Liver (tissue), 8 donors: ENCODE measurements at regions not wholly inside any gene's neighbourhood (a gene's known extent, or its start where the extent isn't known, plus 50 kb on each side); places are given as distances from the start of the nearest gene placed in this dataset.

ENCODE experiments used
- DNase-seq: peaks from one replicate; pipeline ENCODE4 v3.0.0-alpha.2; 2017; ENCODE audit warnings: low spot score
- H3K27ac ChIP-seq, 2 donors: one replicate each; pipeline ENCODE4 v1.7.0; 2013; ENCODE audit warnings: inconsistent platforms in 2 of 2, low read length in 2 of 2, control low read depth in 1 of 2, low read depth in 1 of 2, mild to moderate bottlenecking in 1 of 2
- H3K27me3 ChIP-seq, 4 donors: one replicate each; pipeline versions ENCODE4 v1.6.1 to v1.7.0; 2013; ENCODE audit warnings: low read length in 3 of 4, inconsistent platforms in 1 of 4, mild to moderate bottlenecking in 1 of 4, moderate library complexity in 1 of 4; ENCODE audit not compliant: control insufficient read depth in 4 of 4, insufficient read depth in 4 of 4
- H3K36me3 ChIP-seq, 4 donors: one replicate each; pipeline versions ENCODE4 v1.6.1 to v1.7.0; 2013; ENCODE audit warnings: low read length in 3 of 4, mild to moderate bottlenecking in 3 of 4, low read depth in 1 of 4, moderate library complexity in 1 of 4; ENCODE audit not compliant: control insufficient read depth in 4 of 4, insufficient read depth in 3 of 4
- H3K4me1 ChIP-seq, 4 donors: one replicate each; pipeline versions ENCODE4 v1.6.1 to v1.7.0; 2013; ENCODE audit warnings: low read length in 3 of 4, mild to moderate bottlenecking in 3 of 4, moderate library complexity in 1 of 4; ENCODE audit not compliant: control insufficient read depth in 4 of 4, insufficient read depth in 4 of 4
- H3K4me3 ChIP-seq, 3 donors: one replicate each; pipeline versions ENCODE4 v1.6.1 to v1.7.0; 2013; ENCODE audit warnings: low read length in 3 of 3, control low read depth in 1 of 3, low read depth in 1 of 3, mild to moderate bottlenecking in 1 of 3
- H3K9ac ChIP-seq, 2 donors: one replicate each; pipeline ENCODE4 v1.7.0; 2013; ENCODE audit warnings: low read length in 2 of 2, mild to moderate bottlenecking in 2 of 2, moderate library complexity in 2 of 2, control low read depth in 1 of 2, low read depth in 1 of 2
- H3K9me3 ChIP-seq, 4 donors: one replicate each; pipeline versions ENCODE4 v1.6.1 to v1.7.0; 2013; ENCODE audit warnings: low read length in 3 of 4; ENCODE audit not compliant: control insufficient read depth in 4 of 4
- ATF3 ChIP-seq: IDR thresholded peaks from 2 replicates; pipeline ENCODE4 v1.6.1; 2016; ENCODE audit warnings: antibody characterized with exemption
- CTCF ChIP-seq: fragments of 150-350 bp; IDR thresholded peaks from 2 replicates; pipeline ENCODE4 v1.5.1; 2017; ENCODE audit warnings: improper control_type of control experiment, low read depth, low read length; ENCODE audit not compliant: missing input control
- EGR1 ChIP-seq, 2 donors: IDR thresholded peaks; 2 replicates each; pipeline ENCODE4 v1.6.1; 2016 to 2018; ENCODE audit warnings: antibody characterized with exemption in 2 of 2, low read depth in 2 of 2
- FOXA1 ChIP-seq: IDR thresholded peaks from 2 replicates; pipeline ENCODE4 v1.6.1; 2016; ENCODE audit warnings: antibody characterized with exemption
- FOXA2 ChIP-seq: IDR thresholded peaks from 2 replicates; pipeline ENCODE4 v1.6.1; 2016; ENCODE audit warnings: antibody characterized with exemption
- GABPA ChIP-seq, 2 donors: IDR thresholded peaks in 1 of 2; conservative IDR thresholded peaks in 1 of 2; 2 replicates each; pipeline ENCODE4 v1.6.1; 2016; ENCODE audit warnings: antibody characterized with exemption in 2 of 2, mild to moderate bottlenecking in 1 of 2, moderate library complexity in 1 of 2
- HNF4A ChIP-seq, 2 donors: conservative IDR thresholded peaks; 2 replicates each; pipeline ENCODE4 v1.6.1; 2016; ENCODE audit warnings: antibody characterized with exemption in 2 of 2, mild to moderate bottlenecking in 2 of 2
- HNF4G ChIP-seq: IDR thresholded peaks from 2 replicates; pipeline ENCODE4 v1.6.1; 2016; ENCODE audit warnings: antibody characterized with exemption
- JUND ChIP-seq, 2 donors: IDR thresholded peaks; 2 replicates each; pipeline ENCODE4 v1.6.1; 2016; ENCODE audit warnings: antibody characterized with exemption in 2 of 2
- MAX ChIP-seq: IDR thresholded peaks from 2 replicates; pipeline ENCODE4 v1.6.1; 2016; ENCODE audit warnings: antibody characterized with exemption
- NR2F2 ChIP-seq: IDR thresholded peaks from 2 replicates; pipeline ENCODE4 v1.6.1; 2016; ENCODE audit warnings: antibody characterized with exemption
- RAD21 ChIP-seq, 2 donors: IDR thresholded peaks; 2 replicates each; pipeline ENCODE4 v1.6.1; 2016; ENCODE audit warnings: antibody characterized with exemption in 2 of 2, mild to moderate bottlenecking in 2 of 2
- REST ChIP-seq: IDR thresholded peaks from 2 replicates; pipeline ENCODE4 v1.6.1; 2016; ENCODE audit warnings: antibody characterized with exemption, mild to moderate bottlenecking
- RXRA ChIP-seq, 2 donors: IDR thresholded peaks; 2 replicates each; pipeline ENCODE4 v1.6.1; 2017 to 2018; ENCODE audit warnings: antibody characterized with exemption in 2 of 2, mild to moderate bottlenecking in 1 of 2
- SP1 ChIP-seq: IDR thresholded peaks from 2 replicates; pipeline ENCODE4 v1.6.1; 2018; ENCODE audit warnings: antibody characterized with exemption, mild to moderate bottlenecking
- TAF1 ChIP-seq: conservative IDR thresholded peaks from 2 replicates; pipeline ENCODE4 v1.6.1; 2016; ENCODE audit warnings: antibody characterized with exemption, mild to moderate bottlenecking
- YY1 ChIP-seq: IDR thresholded peaks from 2 replicates; pipeline ENCODE4 v1.6.1; 2016; ENCODE audit warnings: antibody characterized with exemption, mild to moderate bottlenecking
- ZBTB33 ChIP-seq: IDR thresholded peaks from 2 replicates; pipeline ENCODE4 v1.6.1; 2016; ENCODE audit warnings: antibody characterized with exemption
- WGBS: extraction: QIAGEN DNeasy Blood & Tissue Kit; methylation state at CpG from one replicate; pipeline ENCODE4 v1.1.7; 2013; 5-methylcytosine and 5-hydroxymethylcytosine counted together
- donor health status: healthy.
- donor health status: healthy.
- donor health status: healthy.
- donor health status: healthy.
- donor health status: healthy.

GRCh38 chr5:28082610-28083009, 1044.2 kb upstream of the CDH9 start:
- TF ChIP-seq NR2F2 = no peak
- no peak for TF ChIP-seq SP1
- TF ChIP-seq HNF4G = no peak
- TF ChIP-seq ATF3 = no peak
- TF ChIP-seq YY1 = no peak
- TF ChIP-seq RAD21 (IDR thresholded peaks at IDR 0.05) = no peak
- TF ChIP-seq TAF1 = no peak
- TF ChIP-seq JUND (IDR thresholded peaks at IDR 0.05) = no peak
- no peak for TF ChIP-seq EGR1 (IDR thresholded peaks at IDR 0.05; ENCODE audit: low read depth in 2 of 2)
- no peak for TF ChIP-seq FOXA1
- no peak for TF ChIP-seq REST
- no peak for TF ChIP-seq CTCF
- Histone ChIP-seq H3K4me1 (no peaks in the 10 kb centered on the region), H3K9me3 (no peaks in the 10 kb centered on the region), H3K27me3 (no peaks in the 10 kb centered on the region), H3K9ac (no peak overlapping the region), H3K4me3 (no peak overlapping the region), H3K36me3 (no peaks in the 10 kb centered on the region), H3K27ac (no peak overlapping the region)
- 81% methylated on average over 3 of the region's 3 CpGs for WGBS
- DNase-seq = no peak

- H3K27ac ChIP-seq = no peak overlapping the region
- H3K9me3 ChIP-seq = no peaks in the 10 kb centered on the region
- TF ChIP-seq RAD21 (IDR thresholded peaks at IDR 0.05) (no peak), RXRA (IDR thresholded peaks at IDR 0.05) (no peak), ATF3 (no peak), JUND (IDR thresholded peaks at IDR 0.05) (no peak), FOXA2 (no peak), REST (no peak), SP1 (no peak), FOXA1 (no peak), TAF1 (no peak), MAX (no peak), ZBTB33 (no peak), EGR1 (IDR thresholded peaks at IDR 0.05; ENCODE audit: low read depth in 2 of 2) (no peak), NR2F2 (no peak), YY1 (no peak), GABPA (IDR thresholded peaks at IDR 0.05 in 1 of 2, conservative IDR thresholded peaks at IDR 0.05 in 1 of 2) (no peak), HNF4A (conservative IDR thresholded peaks at IDR 0.05) (no peak)
- no peak overlapping the region for H3K9ac ChIP-seq
- DNase-seq = no peak
- H3K4me3 ChIP-seq = no peak overlapping the region
- H3K27me3 ChIP-seq = no peaks in the 10 kb centered on the region
- no peaks in the 10 kb centered on the region for H3K4me1 ChIP-seq
- 91% methylated on average over 44 of the region's 44 CpGs for WGBS
- no peaks in the 10 kb centered on the region for H3K36me3 ChIP-seq
These were observed 1039.2 kb upstream of the CDH9 start for GRCh38 chr5:28077291-28078240.
